MCF 10A (cell line): ENCODE measurements at regions not wholly inside any gene's neighbourhood (a gene's known extent, or its start where the extent isn't known, plus 50 kb on each side); places are given as distances from the start of the nearest gene placed in this dataset.

Experiments
- BruUV-seq: library from RNA; stranded (reverse); fragments of 400-500 nt; replicated peaks from 2 replicates; lab custom pipeline; 2021; lab: Mats Ljungman, UMichigan
- CTCF ChIA-PET: fragments of 300-600 bp; sonication (Branson Sonifier 250); formaldehyde crosslinking; extraction: SDS; loops from one replicate; lab custom pipeline; 2021; ENCODE audit warnings: antibody characterized with exemption, inconsistent platforms; lab: Yijun Ruan, JAX
- POLR2A ChIA-PET: fragments of 300-600, 350-650 bp; sonication (Branson Sonifier 250); formaldehyde crosslinking; extraction: SDS; loops from one replicate; lab custom pipeline; 2020; ENCODE audit warnings: antibody characterized with exemption, inconsistent platforms; lab: Yijun Ruan, JAX
- DNase-seq: peaks from one replicate; pipeline ENCODE4 v3.0.0-alpha.2; 2018; ENCODE audit not compliant: unreplicated experiment
- H3K27ac Mint-ChIP-seq: one replicate; pipeline ENCODE4 v1.8.0; 2022; ENCODE audit warnings: mild to moderate bottlenecking, low read depth, mixed read lengths; ENCODE audit not compliant: unreplicated experiment
- H3K27me3 Mint-ChIP-seq: one replicate; pipeline ENCODE4 v1.8.0; 2022; ENCODE audit warnings: mixed read lengths; ENCODE audit not compliant: insufficient read depth, unreplicated experiment
- H3K36me3 Mint-ChIP-seq: one replicate; pipeline ENCODE4 v1.8.0; 2022; ENCODE audit warnings: mild to moderate bottlenecking, moderate library complexity, mixed read lengths; ENCODE audit not compliant: insufficient read depth, unreplicated experiment
- H3K4me1 Mint-ChIP-seq: one replicate; pipeline ENCODE4 v1.8.0; 2022; ENCODE audit warnings: mixed read lengths; ENCODE audit not compliant: insufficient read depth, unreplicated experiment
- H3K4me3 Mint-ChIP-seq: one replicate; pipeline ENCODE4 v1.8.0; 2022; ENCODE audit warnings: mild to moderate bottlenecking, moderate library complexity, mixed read lengths; ENCODE audit not compliant: unreplicated experiment
- H3K9me3 Mint-ChIP-seq: one replicate; pipeline ENCODE4 v1.8.0; 2022; ENCODE audit warnings: mixed read lengths; ENCODE audit not compliant: unreplicated experiment
- intact Hi-C: fragments of 100-400 bp; cut with micrococcal nuclease; formaldehyde crosslinking; loops from 2 replicates; pipeline ENCODE4 v1.14.1; 2022
- TF ChIP-seq, protein P1 (sequence below): fragments of 200-600 bp; IDR thresholded peaks from one replicate; pipeline ENCODE4 v1.8.0; 2022; ENCODE audit warnings: antibody characterized with exemption, mild to moderate bottlenecking; ENCODE audit not compliant: unreplicated experiment

DNA sequence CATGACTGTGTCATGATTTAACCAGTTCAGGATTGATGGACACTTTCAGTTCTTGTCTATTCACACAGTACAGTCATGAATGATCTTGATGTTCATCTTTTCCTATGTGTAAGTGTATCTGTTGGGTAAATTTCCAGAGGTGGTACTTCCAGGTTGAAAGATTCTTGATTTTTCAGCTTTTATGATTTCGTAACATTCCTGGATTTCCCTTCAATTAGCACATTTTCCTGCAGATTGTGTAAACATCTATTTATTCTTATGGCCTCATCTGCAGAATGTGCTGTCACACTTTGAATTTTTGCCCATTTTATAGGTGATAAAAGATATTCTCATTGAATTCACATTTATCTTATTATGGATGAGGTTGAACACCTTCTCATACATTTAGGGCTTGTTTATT lies 222.0 kb upstream of the FOXQ1 start:
- H3K27ac Mint-ChIP-seq: peak overlapping the region; percentile 0

DNA sequence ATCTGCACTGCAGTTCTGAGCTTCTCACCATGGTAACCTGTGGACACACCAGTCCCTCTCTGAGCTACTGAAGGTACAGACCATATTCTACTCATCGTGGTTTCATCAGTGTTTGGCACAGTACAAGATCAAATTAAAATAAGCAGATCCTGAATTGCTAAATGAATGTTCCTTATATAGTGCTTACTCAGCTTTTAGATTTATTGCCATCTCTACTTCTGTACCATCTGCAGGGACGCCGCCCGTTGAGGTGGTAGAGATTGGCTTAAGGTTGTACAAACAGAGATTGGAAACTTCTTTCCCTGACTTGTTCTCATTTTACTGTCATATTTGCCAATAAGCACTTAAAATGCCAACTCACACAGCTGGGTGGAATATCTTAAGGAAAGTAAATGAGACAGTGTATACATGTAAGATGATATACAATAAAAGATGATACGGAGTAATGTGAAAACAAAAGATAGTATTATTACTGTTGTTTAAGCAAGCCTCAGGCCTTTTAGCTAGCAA lies 223.4 kb upstream of the FOXQ1 start:
- Mint-ChIP-seq H3K4me1 (peaks cover 17% of the 10 kb centered on the region), H3K27ac (peak overlapping the region; percentile 0), H3K27me3 (no peaks in the 10 kb centered on the region), H3K9me3 (no peaks in the 10 kb centered on the region), H3K4me3 (no peak overlapping the region), H3K36me3 (peaks cover 5% of the 10 kb centered on the region)
- DNase-seq: peak; percentile 14
- TF ChIP-seq, protein P1, sequence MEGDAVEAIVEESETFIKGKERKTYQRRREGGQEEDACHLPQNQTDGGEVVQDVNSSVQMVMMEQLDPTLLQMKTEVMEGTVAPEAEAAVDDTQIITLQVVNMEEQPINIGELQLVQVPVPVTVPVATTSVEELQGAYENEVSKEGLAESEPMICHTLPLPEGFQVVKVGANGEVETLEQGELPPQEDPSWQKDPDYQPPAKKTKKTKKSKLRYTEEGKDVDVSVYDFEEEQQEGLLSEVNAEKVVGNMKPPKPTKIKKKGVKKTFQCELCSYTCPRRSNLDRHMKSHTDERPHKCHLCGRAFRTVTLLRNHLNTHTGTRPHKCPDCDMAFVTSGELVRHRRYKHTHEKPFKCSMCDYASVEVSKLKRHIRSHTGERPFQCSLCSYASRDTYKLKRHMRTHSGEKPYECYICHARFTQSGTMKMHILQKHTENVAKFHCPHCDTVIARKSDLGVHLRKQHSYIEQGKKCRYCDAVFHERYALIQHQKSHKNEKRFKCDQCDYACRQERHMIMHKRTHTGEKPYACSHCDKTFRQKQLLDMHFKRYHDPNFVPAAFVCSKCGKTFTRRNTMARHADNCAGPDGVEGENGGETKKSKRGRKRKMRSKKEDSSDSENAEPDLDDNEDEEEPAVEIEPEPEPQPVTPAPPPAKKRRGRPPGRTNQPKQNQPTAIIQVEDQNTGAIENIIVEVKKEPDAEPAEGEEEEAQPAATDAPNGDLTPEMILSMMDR: no peak
- POLR2A ChIA-PET: interaction anchor here (0.6 to 4.1 kb wide), 30 partner anchors 10 to 247 kb away, joined by 3 to 64 read pairs (median 5); partner anchors contain the start of gene FOXQ1
- BruUV-seq: no TSS peak
- intact Hi-C loops: loop anchor here (10.0 kb wide), 1 partner anchor 226 kb away; the partner anchor contains the start of gene FOXQ1
- CTCF ChIA-PET: interaction anchor here (0.6 to 1.9 kb wide), 4 partner anchors 15 to 224 kb away, joined by 3 to 5 read pairs (median 4); no protein-coding TSS in a partner anchor

More for the DNA sequence above, 222.0 kb upstream of the FOXQ1 start:
- intact Hi-C loops: loop anchor here (10.0 kb wide), 1 partner anchor 225 kb away; the partner anchor contains the start of gene FOXQ1
- DNase-seq: no peak
- TF ChIP-seq, protein P1: no peak
- BruUV-seq: no TSS peak
- ChIA-PET POLR2A (interaction anchor here (0.6 to 4.1 kb wide), 16 partner anchors 9 to 367 kb away, joined by 3 to 64 read pairs (median 6); partner anchors contain the start of gene FOXQ1), CTCF (interaction anchor here (0.6 to 1.9 kb wide), 3 partner anchors 43 to 246 kb away, joined by 3 to 5 read pairs (median 4); no protein-coding TSS in a partner anchor)
- H3K36me3 Mint-ChIP-seq: peaks cover 11% of the 10 kb centered on the region
- H3K4me3 Mint-ChIP-seq: no peak overlapping the region
- H3K9me3 Mint-ChIP-seq: no peaks in the 10 kb centered on the region
- H3K4me1 Mint-ChIP-seq: peaks cover 23% of the 10 kb centered on the region
- H3K27me3 Mint-ChIP-seq: no peaks in the 10 kb centered on the region

DNA sequence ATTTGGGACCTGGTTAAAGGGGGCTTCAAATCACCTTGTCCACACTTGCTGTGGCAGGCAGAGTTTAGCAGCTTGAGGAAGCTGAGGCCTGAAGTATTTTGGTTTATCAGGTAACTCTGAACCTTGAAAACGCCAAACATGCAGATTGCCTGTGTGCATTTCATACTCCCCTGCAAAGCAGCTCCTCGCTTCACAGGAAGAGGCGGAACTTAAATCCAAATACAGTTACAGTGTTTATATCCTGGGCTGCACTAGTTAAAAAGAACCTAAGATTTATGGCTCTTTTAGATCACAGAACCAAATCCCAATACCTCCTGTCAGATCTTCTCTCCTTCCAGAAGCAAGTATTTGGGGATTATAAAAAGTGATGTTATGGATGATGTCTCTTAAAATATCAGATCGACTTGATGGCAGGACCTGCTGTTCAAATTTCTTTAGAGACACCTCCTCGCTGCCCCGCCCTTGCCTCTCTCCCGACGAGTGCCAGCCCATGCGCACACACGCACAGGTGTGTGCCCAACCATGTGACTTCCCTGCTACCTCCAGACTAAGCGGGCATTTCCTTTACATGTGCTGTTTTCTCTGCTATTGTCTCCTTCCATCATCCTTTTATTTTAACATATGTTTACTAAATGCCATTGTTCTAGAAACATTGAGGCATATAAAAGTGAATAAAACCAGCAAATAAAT lies 224.6 kb upstream of the FOXQ1 start:
- H3K36me3 Mint-ChIP-seq: peaks cover 5% of the 10 kb centered on the region
- peak overlapping the region; percentile 0 for H3K27ac Mint-ChIP-seq
- H3K9me3 Mint-ChIP-seq: no peaks in the 10 kb centered on the region
- POLR2A ChIA-PET: interaction anchor here (0.6 to 4.1 kb wide), 12 partner anchors 12 to 296 kb away, joined by 3 to 64 read pairs (median 6); partner anchors contain the start of gene FOXQ1
- CTCF ChIA-PET: interaction anchor here (0.5 to 0.7 kb wide), 2 partner anchors 50 to 96 kb away, joined by 3 to 4 read pairs; no protein-coding TSS in a partner anchor
- intact Hi-C loops: loop anchor here (10.0 kb wide), 1 partner anchor 228 kb away; the partner anchor contains the start of gene FOXQ1
- TF ChIP-seq, protein P1: no peak
- DNase-seq: no peak
- BruUV-seq: no TSS peak
- H3K4me1 Mint-ChIP-seq: peaks cover 22% of the 10 kb centered on the region
- no peaks in the 10 kb centered on the region for H3K27me3 Mint-ChIP-seq
- no peak overlapping the region for H3K4me3 Mint-ChIP-seq
